Psoas muscle (tissue), 7 donors: ENCODE measurements at regions not wholly inside any gene's neighbourhood (a gene's known extent, or its start where the extent isn't known, plus 50 kb on each side); places are given as distances from the start of the nearest gene placed in this dataset.

Experiments used
- ATAC-seq, 4 donors: fragments of 200-7000 bp; cut with Tn5 transposase; one replicate each; pipeline ENCODE4 v1.9.1; 2020; ENCODE audit warnings: moderate library complexity in 3 of 4, mild to moderate bottlenecking in 2 of 4
- DNase-seq, 2 donors: peaks; one replicate each; pipeline ENCODE4 v3.0.0-alpha.2; 2020
- H3K27ac ChIP-seq: fragments of 200-600 bp; one replicate; pipeline ENCODE4 v1.8.0; 2022
- H3K27me3 ChIP-seq, 3 donors: fragments of 200-600 bp in 1 of 3; one replicate each; pipeline versions ENCODE4 v1.6.1 to v1.8.0; 2013 to 2022; ENCODE audit warnings: low read length in 2 of 3, mild to moderate bottlenecking in 2 of 3, moderate library complexity in 1 of 3; ENCODE audit not compliant: insufficient read depth in 3 of 3
- H3K36me3 ChIP-seq, 2 donors: fragments of 200-600 bp in 1 of 2; one replicate each; pipeline versions ENCODE4 v1.6.1 to v1.8.0; 2013 to 2022; ENCODE audit warnings: low read depth in 1 of 2, mild to moderate bottlenecking in 1 of 2, moderate library complexity in 1 of 2; ENCODE audit not compliant: insufficient read depth in 1 of 2
- H3K4me1 ChIP-seq: fragments of 200-600 bp; one replicate; pipeline ENCODE4 v1.8.0; 2022
- H3K4me3 ChIP-seq: fragments of 200-600 bp; one replicate; pipeline ENCODE4 v1.8.0; 2022; ENCODE audit warnings: mild to moderate bottlenecking
- H3K9me3 ChIP-seq: fragments of 200-600 bp; one replicate; pipeline ENCODE4 v1.8.0; 2022
- CTCF ChIP-seq: fragments of 200-600 bp; IDR thresholded peaks from one replicate; pipeline ENCODE4 v1.8.0; 2022; ENCODE audit warnings: antibody characterized with exemption
- WGBS, 3 donors: extraction: QIAGEN DNeasy Blood & Tissue Kit; methylation state at CpG; one replicate each; pipeline versions ENCODE4 v1.1.6 to v1.1.7; 2013; 5-methylcytosine and 5-hydroxymethylcytosine counted together
- intact Hi-C, 2 donors: fragments of 100-400 bp; cut with DNase I; formaldehyde crosslinking; loops; one replicate each; pipeline versions ENCODE4 v1.11.0 to v1.14.2; 2022
- donor health status: healthy with polysubstance abuse.
- donor health status: DM: no; HTN: no; CAD: no; lungs with moderate emphysema.
- donor health status: Bipolar disorder and iron deficiency.
- donor health status: healthy.
- donor health status: DM: yes; HTN: yes; CAD: no.
- donor health status: DM: no; HTN: no; CAD: no.
- donor health status: DM: yes; HTN: yes; CAD: no.

GRCh38 chr2:160651416-160652200, 158.0 kb upstream of the RBMS1 start:
- Histone ChIP-seq H3K4me3 (no peak overlapping the region), H3K27ac (no peak overlapping the region), H3K36me3 (no peaks in the 10 kb centered on the region), H3K4me1 (no peaks in the 10 kb centered on the region), H3K27me3 (no peaks in the 10 kb centered on the region), H3K9me3 (no peaks in the 10 kb centered on the region)
- intact Hi-C loops = no loop called here
- 75 to 81% (median 80%) methylated on average over 4 of the region's 4 CpGs for WGBS, 3 donors
- no peak for ATAC-seq
- TF ChIP-seq CTCF = no peak
- DNase-seq = no peak

DNA sequence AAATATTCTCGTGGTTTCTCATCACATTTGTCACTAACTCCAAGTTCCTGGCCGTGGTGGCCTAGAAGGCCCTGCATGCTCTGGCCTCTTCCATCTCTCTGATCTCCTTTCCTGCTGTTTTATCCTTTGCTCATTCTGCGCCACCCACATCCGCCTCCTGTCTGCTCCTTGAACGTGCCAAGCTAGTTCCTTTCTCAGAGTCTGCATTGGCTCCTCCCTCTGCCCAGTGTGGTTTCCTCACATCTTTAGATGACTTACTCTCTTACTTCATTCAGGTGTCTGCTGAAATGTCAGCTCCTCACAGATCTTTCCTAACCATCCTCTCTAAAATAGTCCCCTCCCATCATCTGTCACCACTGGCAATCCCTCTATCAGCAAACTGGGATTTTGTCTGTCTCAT, 158.6 kb upstream of the RBMS1 start:
- no peak for DNase-seq
- Histone ChIP-seq H3K36me3 (no peaks in the 10 kb centered on the region), H3K4me3 (no peak overlapping the region), H3K4me1 (no peaks in the 10 kb centered on the region), H3K9me3 (no peaks in the 10 kb centered on the region), H3K27ac (no peak overlapping the region), H3K27me3 (no peaks in the 10 kb centered on the region)
- 66 to 76% (median 73%) methylated on average over 5 of the region's 5 CpGs for WGBS, 3 donors
- no peak for TF ChIP-seq CTCF
- ATAC-seq = peak in 1 of 4 donors; percentile 43
- intact Hi-C loops = no loop called here

DNA sequence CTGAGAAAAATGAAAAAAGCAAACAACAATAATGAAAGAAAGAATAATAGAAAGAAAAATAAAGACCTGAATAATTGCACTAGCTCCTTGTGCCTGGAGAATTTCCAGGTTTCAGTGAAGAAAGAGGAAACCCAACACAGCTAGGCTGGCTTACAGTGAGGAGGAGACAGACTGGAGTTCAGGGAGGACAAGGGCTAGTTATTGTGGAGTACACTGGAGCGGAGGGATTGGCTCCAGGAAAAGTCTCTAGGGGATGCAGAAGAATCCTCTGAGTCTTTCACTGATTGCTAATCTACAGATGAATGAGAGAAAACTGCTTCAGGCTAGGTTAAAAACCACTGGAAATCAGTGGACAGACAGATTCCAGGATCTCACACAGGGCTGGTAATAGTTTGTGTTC, 163.6 kb upstream of the RBMS1 start:
- Histone ChIP-seq H3K27ac (no peak overlapping the region), H3K9me3 (no peaks in the 10 kb centered on the region), H3K4me3 (no peak overlapping the region), H3K27me3 (peaks cover 0 to 3% (median 0%) of the 10 kb centered on the region in 3 donors), H3K4me1 (no peaks in the 10 kb centered on the region), H3K36me3 (no peaks in the 10 kb centered on the region)
- WGBS, 3 donors = 40 to 56% (median 46%) methylated on average over 1 of the region's 1 CpG
- DNase-seq = no peak
- TF ChIP-seq CTCF = no peak
- intact Hi-C loops = no loop called here
- ATAC-seq = no peak

DNA sequence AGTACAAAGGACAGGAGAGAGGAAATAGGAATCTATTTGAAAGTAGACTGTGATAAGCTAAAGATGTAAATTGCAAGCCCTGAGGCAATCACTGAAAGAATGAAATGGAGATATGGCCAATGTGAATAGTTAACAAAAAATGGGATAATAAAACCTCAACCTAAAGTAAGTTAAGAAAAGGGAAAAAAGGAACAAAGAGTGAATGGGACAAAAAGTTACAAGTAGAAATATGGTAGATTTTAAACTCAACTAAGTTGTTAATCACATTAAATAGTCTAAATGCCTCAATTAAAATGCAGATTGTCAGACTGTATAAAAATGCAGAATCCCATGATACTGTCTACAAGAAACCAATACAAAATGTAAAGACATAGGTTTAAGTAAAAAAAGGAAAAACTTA, 165.2 kb upstream of the RBMS1 start:
- no peak for TF ChIP-seq CTCF
- Histone ChIP-seq H3K27me3 (peaks cover 0 to 3% (median 0%) of the 10 kb centered on the region in 3 donors), H3K9me3 (no peaks in the 10 kb centered on the region), H3K27ac (no peak overlapping the region), H3K4me3 (no peak overlapping the region), H3K36me3 (no peaks in the 10 kb centered on the region), H3K4me1 (no peaks in the 10 kb centered on the region)
- no peak for ATAC-seq
- intact Hi-C loops = no loop called here
- DNase-seq = no peak

- intact Hi-C loops = no loop called here
- no peak for ATAC-seq
- H3K27me3 ChIP-seq = peaks cover 0 to 3% (median 0%) of the 10 kb centered on the region in 3 donors
- no peaks in the 10 kb centered on the region for H3K9me3 ChIP-seq
- no peak overlapping the region for H3K4me3 ChIP-seq
- TF ChIP-seq CTCF = no peak
- WGBS, 3 donors = 56 to 63% (median 58%) methylated on average over 2 of the region's 2 CpGs
- H3K27ac ChIP-seq = no peak overlapping the region
- no peaks in the 10 kb centered on the region for H3K36me3 ChIP-seq
- H3K4me1 ChIP-seq = no peaks in the 10 kb centered on the region
- DNase-seq = no peak
Observed at GRCh38 chr2:160660741-160661140, 167.1 kb upstream of the RBMS1 start.
